HG03571 (cell line): ENCODE measurements at regions not wholly inside any gene's neighbourhood (a gene's known extent, or its start where the extent isn't known, plus 50 kb on each side); places are given as distances from the start of the nearest gene placed in this dataset.

Experiments used
- ATAC-seq: cut with Tn5 transposase; IDR thresholded peaks from one replicate; pipeline ENCODE4 v1.9.1; 2021; ENCODE audit not compliant: unreplicated experiment

GRCh38 chrX:98514032-98514431 is 1630.3 kb downstream of the RPA4 start:
- ATAC-seq: no peak

- no peak for ATAC-seq
Measured at GRCh38 chrX:98516120-98516519, 1632.4 kb downstream of the RPA4 start.

GRCh38 chrX:98523026-98523425 is 1639.3 kb downstream of the RPA4 start:
- no peak for ATAC-seq

- ATAC-seq: no peak
Measured at GRCh38 chrX:98523521-98523920, 1639.8 kb downstream of the RPA4 start.

- ATAC-seq: no peak
Measured at GRCh38 chrX:98548519-98548918, 1664.8 kb downstream of the RPA4 start.

- ATAC-seq: no peak
Measured at GRCh38 chrX:98568795-98569194, 1685.1 kb downstream of the RPA4 start.

- ATAC-seq: no peak
Measured at GRCh38 chrX:98605941-98606340, 1722.2 kb downstream of the RPA4 start.

GRCh38 chrX:98607739-98608138 is 1724.0 kb downstream of the RPA4 start:
- no peak for ATAC-seq

- no peak for ATAC-seq
Measured at GRCh38 chrX:98627645-98628044, 1743.9 kb downstream of the RPA4 start.

GRCh38 chrX:98637451-98637850 is 1753.7 kb downstream of the RPA4 start:
- no peak for ATAC-seq

GRCh38 chrX:98646351-98646750 is 1762.6 kb downstream of the RPA4 start:
- no peak for ATAC-seq

- no peak for ATAC-seq
Measured at GRCh38 chrX:98654565-98654964, 1755.5 kb downstream of the PCDH19 start.
